Amniotic stem cell (primary cell): ENCODE measurements at regions not wholly inside any gene's neighbourhood (a gene's known extent, or its start where the extent isn't known, plus 50 kb on each side); places are given as distances from the start of the nearest gene placed in this dataset.

Experiments
- DNase-seq: peaks from one replicate; lab custom pipeline; 2025; lab: John Stamatoyannopoulos, UW

DNA sequence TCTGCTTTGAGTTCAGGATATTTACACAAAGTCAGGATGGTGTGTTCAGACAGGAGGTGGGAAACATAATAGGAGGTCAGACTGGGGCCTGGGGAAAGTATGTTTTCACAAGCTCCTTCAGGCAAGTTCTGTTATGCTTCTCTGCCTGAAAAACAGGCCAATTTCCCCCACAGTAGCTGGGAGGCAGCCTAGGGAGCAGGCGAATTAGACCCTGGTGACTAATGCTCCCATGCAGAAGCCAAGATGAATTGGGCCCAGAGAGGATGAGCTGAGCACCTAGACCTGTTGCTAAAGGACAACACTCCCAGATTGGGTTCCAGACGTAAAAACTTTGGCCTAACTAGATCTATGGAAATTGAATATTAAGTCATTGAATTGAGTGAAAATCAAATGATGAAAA, 142.2 kb upstream of the MAP3K7 start:
- DNase-seq, result no peak

DNA sequence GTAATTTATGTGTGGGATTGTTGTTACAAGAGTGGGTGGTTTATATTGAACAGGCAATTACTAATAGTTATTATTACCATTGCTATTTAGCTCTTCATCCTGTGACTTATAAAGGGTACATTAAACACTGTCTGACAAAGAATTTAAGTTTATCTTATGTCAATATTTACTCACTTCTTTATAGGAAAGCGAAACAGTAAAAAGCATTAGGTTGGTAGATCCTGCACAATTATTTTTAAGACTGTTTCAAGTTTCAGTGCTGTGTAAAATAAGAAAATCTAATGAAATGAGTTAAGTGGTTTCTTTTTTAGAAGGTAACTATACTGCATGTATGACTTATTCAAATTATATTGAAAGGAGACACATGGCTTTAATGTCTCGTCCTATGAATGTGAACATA, 135.8 kb upstream of the MAP3K7 start:
- no peak for DNase-seq

DNA sequence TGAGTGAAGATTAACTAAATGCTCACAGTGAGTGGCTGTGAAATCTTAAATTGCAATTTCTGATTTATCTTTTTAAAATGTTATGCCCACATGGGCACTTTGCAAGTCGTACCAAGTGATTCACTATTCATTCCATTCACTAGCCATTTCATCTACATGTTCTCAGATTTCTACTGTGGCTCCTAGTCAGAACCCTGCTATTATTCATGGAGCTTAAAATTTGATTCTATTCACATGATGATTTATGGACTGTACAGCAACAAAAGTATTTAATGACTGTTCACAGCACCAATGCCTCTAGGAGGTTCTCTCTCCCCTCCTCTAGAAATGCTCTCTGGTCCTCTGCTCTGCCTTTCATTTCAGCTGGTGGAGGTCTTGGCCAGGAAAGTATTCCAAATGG, 133.5 kb upstream of the MAP3K7 start:
- no peak for DNase-seq

GRCh38 chr6:90719321-90720195, 132.7 kb upstream of the MAP3K7 start:
- no peak for DNase-seq

- no peak for DNase-seq
Observed at GRCh38 chr6:90716376-90716775, 129.5 kb upstream of the MAP3K7 start.

DNA sequence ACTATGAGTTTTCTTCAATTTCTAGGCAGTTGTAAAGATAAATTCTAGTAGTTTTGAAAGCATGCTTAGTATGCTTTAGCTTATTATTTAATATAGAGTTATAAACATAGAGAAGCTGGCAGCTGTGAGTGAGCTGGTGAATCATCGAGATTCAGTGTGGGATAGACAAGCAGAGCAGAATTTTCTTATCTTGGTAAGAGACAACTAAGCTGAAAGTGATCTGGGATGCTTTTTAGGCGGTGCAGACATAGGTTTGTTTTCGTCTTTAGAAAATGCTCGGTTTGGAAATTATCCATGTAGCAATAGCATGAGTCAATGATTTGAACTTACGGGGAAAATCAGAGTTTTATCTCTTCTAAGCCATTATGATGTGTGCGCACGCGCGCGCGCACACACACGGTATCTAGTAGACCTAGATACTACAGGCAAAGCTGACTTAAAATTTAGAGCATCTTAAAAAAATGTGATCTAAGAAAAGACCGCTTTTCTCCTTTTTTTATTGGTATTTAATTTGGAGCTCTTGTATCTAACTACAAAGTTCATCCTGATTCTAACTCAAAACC, 128.3 kb upstream of the MAP3K7 start:
- DNase-seq, result no peak

DNA sequence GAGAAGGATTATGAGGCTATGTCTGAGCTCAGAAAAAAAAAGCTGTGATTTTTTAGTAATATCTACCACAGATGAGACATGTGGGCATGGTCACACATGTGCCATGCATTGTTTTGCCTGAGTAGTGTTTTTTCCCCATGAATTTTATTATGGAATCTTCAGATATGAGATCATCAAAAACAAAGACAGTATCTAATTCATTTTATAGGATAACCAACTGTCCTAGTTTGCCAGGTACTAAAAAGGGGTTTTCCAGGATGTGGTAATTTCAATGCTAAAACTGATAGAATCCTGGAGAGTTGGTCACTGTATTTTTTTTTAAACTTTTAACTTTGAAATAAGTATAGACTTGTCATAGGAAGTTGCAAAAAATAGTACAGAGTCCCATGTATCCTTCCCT, 127.4 kb upstream of the MAP3K7 start:
- DNase-seq, result no peak

- DNase-seq, result no peak
Observed at GRCh38 chr6:90712114-90712513, 125.2 kb upstream of the MAP3K7 start.

DNA sequence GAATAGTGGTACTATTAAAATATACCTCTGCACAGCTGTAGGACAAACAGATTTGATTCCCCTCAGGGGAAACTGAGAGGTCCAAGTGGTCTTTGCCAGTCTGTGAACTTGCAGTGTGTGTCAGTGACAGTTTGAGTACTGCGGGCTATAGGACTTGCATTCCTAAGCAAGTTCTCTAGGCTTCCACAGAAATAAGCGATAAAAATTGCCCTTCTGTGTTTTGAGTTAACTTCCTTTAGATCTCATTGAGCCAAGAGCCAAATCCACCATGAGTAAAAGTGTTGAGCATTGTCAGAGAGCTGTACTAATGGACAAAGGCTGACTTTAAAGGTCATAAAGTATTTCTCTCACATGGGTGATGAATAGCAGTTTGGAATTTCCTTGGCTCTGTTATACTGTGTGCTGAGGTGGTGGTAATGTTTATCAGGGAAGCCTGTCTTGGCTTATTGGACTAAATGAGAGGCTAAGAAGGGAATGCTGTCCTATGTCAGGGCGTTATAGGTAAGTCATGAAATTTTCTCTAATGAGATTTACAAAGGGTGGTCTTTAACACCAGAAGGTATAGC, 122.6 kb upstream of the MAP3K7 start:
- DNase-seq, result no peak

DNA sequence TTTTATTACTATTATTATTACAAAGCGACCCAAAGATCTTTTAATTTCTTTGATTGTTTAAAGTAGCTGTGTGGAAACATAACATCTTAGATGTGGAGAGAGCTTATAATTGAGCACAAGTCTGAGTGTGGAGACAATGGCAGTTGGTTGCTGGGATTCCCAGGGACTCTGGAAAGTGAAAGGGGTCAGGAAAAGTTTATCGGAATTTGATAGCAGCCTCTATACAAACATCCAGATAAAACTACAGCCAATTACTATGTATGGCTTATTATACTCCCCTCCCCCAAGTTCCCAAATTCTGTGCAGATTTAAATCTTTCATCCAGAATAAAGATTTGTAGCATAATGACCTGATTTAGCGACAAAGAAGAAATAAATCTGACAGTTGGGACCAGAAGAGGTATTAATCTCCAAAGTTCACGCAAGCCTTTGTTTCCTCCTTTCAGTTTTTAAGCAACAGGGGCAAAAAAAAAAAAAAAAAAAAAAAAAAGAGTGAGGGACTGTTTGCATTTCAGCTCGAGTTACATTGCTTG, 121.4 kb upstream of the MAP3K7 start:
- DNase-seq, result no peak

DNA sequence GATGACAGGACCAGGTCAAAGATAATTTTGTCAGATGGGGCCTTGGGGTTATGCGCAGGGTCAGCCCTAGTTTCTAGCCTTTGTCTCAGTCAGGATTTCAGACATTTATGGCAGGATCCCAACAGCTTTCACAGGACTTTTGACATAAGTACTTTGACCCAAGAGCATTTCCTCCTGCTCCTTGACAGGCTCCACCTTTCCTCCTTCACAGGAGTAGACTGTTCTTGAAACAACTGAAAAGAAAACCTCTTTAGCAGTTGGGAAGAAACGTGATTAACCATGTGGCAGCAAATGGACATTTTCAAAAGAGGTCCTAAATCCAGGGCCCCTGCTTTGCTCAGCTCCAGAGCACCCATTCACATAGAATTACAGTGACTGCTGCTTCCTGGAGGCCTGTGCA, 120.4 kb upstream of the MAP3K7 start:
- DNase-seq, result no peak

DNA sequence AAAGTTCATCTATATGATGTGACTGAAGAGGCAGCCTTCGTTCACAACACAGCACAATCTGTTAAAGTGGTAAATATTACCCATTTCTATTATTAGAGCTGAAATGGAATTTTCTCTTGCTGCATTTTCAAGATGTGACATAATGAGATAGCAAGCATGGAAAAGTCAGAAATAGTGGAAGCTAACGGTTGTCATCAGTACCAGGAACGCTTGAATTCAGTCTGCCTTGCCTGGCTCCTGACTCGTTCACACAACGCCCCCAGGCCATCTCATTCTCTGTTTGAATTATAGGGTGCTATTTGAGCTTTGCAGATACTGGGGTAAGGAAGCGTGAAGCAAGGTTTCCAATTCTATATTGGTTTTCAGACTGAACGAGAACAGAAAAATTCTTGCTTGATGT, 116.5 kb upstream of the MAP3K7 start:
- no peak for DNase-seq

GRCh38 chr6:90701926-90702325, 115.1 kb upstream of the MAP3K7 start:
- no peak for DNase-seq

DNA sequence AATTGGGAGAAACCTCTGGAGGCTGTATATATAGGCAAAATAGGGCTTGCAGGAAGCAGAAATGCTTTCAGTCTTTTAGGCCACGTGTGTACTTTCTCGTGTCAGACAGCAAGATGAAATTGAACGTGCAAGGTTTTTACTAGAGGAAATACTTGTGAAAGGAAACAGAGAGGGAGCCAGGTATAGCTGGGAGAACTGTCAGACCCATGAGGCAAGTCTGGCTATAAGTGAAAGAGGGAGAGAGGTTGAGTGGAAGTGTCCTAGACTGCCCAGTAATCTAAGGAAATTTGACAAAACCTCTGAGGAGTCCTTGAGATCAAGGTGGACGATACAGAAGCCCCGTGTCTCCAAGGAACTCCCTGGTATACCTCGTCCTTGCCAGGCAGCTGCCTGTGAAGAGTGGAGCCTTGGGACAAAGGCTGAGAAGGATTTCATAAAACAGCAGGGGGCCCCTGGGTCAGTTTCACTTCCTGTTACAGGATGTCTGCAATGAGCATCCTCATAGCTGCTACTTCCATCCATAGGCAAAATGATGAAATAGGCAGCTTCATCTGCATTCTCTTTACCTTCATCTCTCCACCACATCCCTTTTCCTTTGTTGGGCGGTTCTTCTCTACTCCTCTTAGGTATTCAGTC, 114.4 kb upstream of the MAP3K7 start:
- no peak for DNase-seq

DNA sequence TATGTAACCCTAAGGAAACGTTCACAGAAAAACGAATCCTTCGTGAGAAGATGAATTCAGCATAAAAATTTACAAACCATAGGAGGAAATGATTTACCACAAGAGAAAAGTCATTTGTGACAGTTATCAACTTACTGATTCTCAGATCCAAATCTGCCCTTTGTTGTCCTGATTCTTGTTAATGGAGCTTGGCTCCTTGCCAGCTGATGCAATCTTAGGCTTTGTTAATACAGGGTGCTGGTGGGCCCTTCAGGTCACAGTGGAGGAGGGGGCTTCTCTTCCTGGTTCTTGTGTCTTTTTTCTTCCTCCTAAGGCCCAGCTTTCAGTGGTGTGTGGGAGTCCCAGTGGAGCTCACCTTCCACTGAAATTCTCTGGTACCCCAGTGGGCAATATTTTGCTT, 108.4 kb upstream of the MAP3K7 start:
- no peak for DNase-seq

DNA sequence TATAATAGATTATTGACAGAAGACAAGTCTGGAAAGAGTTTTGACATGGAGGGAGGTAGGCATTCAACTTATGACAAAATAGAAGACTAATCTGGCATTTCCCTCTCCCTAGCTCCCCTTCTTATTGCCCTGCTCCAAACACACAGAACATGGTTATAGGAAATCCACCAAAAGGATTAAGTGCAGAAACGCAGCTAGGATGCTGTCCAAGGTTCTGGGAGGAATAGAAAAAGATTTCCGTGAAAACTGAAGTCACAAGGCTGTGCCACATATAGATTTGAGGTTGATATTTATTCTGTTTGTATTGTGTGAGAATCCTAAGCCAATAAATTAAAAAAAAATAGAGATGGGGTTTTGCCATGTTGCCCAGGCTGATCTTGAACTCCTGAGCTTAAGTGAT, 107.9 kb upstream of the MAP3K7 start:
- no peak for DNase-seq

DNA sequence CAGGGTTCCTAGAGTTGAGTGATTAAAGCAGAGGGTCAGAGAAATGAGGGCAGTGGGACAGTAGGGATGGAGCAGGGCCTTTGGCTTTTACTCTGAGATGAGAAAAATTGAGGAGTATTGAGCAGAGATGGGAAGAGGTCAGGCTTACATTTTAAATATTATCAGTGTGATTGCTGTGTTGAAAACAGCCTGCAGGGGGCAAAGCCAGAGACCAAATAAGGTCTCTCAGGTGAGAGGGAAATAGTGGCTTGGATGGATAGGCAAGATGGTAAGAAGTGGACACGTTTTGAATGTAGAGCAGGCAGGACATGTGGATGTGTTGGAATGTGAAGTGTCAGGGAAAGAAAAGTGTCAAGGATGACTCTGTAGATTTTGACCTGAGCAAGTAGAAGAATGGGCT, 105.0 kb upstream of the MAP3K7 start:
- no peak for DNase-seq

DNA sequence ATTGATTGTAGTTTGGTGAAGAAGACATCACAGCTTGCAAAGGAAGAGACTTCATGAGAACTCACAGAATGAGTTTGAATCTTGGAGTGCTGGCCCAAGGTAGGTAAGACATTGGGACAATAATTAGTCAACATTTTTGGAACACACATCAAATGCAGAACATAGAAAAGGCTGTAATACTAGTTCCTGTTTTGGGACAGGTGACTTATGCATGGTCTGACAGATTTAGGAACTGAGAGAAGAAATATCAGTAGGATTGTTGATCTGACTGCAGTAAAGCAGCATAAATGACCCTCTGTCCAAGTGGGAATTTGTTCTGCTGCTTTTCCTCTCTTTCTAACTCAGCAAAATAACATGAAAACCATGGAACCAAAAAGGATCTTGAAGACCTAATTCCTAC, 102.3 kb upstream of the MAP3K7 start:
- no peak for DNase-seq

GRCh38 chr6:90687775-90688380, 101.0 kb upstream of the MAP3K7 start:
- no peak for DNase-seq

GRCh38 chr6:90681863-90682262, 95.0 kb upstream of the MAP3K7 start:
- DNase-seq, result no peak

GRCh38 chr6:90678049-90678779, 91.3 kb upstream of the MAP3K7 start:
- DNase-seq, result no peak

DNA sequence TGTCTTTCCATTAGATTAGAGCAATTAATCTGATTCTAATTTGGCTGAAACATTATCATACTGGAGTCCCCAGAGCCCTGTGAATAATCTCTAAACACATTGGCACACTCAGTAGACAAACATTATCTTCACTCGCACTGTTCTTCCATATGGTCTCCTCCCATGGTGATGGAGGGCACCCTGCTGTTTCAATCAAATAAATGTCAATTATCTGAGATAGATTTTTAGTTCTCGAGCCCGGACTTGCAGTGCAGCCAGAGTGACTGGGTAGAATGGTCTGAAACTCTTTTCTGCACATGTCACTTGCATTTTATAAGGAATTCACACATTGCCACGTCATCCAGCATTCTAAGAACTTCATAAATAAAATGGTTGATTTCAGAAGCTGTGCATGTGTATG, 90.6 kb upstream of the MAP3K7 start:
- no peak for DNase-seq
